HG03039 (cell line): ENCODE measurements at regions not wholly inside any gene's neighbourhood (a gene's known extent, or its start where the extent isn't known, plus 50 kb on each side); places are given as distances from the start of the nearest gene placed in this dataset.
"Not testable (repeated sequence)": the region's sequence is repeated elsewhere in the genome, so short reads cannot be mapped to it uniquely, and the experiment has no call there.

Experiments used
- ATAC-seq: cut with Tn5 transposase; IDR thresholded peaks from one replicate; pipeline ENCODE4 v1.9.1; 2021; ENCODE audit warnings: mild to moderate bottlenecking, moderate library complexity; ENCODE audit not compliant: unreplicated experiment

GRCh38 chr20:19868441-19868840 lies 110.4 kb downstream of the RIN2 start:
- ATAC-seq = no peak

GRCh38 chr20:19872001-19872400 lies 113.9 kb downstream of the RIN2 start:
- ATAC-seq = no peak

- ATAC-seq = no peak
These were observed 116.1 kb downstream of the RIN2 start for GRCh38 chr20:19874040-19874727.

- ATAC-seq = no peak
These were observed 117.5 kb downstream of the RIN2 start for GRCh38 chr20:19875376-19876221.

GRCh38 chr20:19876828-19877460 lies 118.9 kb downstream of the RIN2 start:
- no peak for ATAC-seq

- not testable (repeated sequence) for ATAC-seq
These were observed 121.8 kb downstream of the RIN2 start for GRCh38 chr20:19879874-19880255.

- ATAC-seq = no peak
These were observed 122.4 kb downstream of the RIN2 start for GRCh38 chr20:19880256-19881079.

GRCh38 chr20:19881080-19881840 lies 123.2 kb downstream of the RIN2 start:
- ATAC-seq = no peak

GRCh38 chr20:19881990-19882389 lies 123.9 kb downstream of the RIN2 start:
- ATAC-seq = no peak

- ATAC-seq = no peak
These were observed 124.4 kb downstream of the RIN2 start for GRCh38 chr20:19882446-19882845.

GRCh38 chr20:19883501-19883900 lies 125.4 kb downstream of the RIN2 start:
- no peak for ATAC-seq

- no peak for ATAC-seq
These were observed 127.5 kb downstream of the RIN2 start for GRCh38 chr20:19885594-19885938.

GRCh38 chr20:19885939-19886660 lies 128.0 kb downstream of the RIN2 start:
- ATAC-seq = no peak

GRCh38 chr20:19886661-19887288 lies 128.7 kb downstream of the RIN2 start:
- ATAC-seq = no peak

GRCh38 chr20:19887556-19888268 lies 129.4 kb upstream of the NAA20 start:
- ATAC-seq = no peak

- no peak for ATAC-seq
These were observed 128.9 kb upstream of the NAA20 start for GRCh38 chr20:19888269-19888671.

- ATAC-seq = no peak
These were observed 127.9 kb upstream of the NAA20 start for GRCh38 chr20:19889011-19889953.
